HG03060 (cell line): ENCODE measurements at regions not wholly inside any gene's neighbourhood (a gene's known extent, or its start where the extent isn't known, plus 50 kb on each side); places are given as distances from the start of the nearest gene placed in this dataset.
"Not testable (repeated sequence)": the region's sequence is repeated elsewhere in the genome, so short reads cannot be mapped to it uniquely, and the experiment has no call there.

Experiments used
- ATAC-seq: cut with Tn5 transposase; IDR thresholded peaks from one replicate; pipeline ENCODE4 v1.9.1; 2021; ENCODE audit warnings: low read depth, moderate number of reproducible peaks; ENCODE audit not compliant: unreplicated experiment

GRCh38 chr17:34039759-34040555, 215.1 kb upstream of the CCL2 start:
- not testable (repeated sequence) for ATAC-seq

GRCh38 chr17:34045990-34046389, 209.1 kb upstream of the CCL2 start:
- no peak for ATAC-seq

GRCh38 chr17:34051046-34051445, 204.0 kb upstream of the CCL2 start:
- no peak for ATAC-seq

- ATAC-seq = no peak
These were observed 200.6 kb upstream of the CCL2 start for GRCh38 chr17:34054495-34054894.

- ATAC-seq = no peak
These were observed 199.5 kb upstream of the CCL2 start for GRCh38 chr17:34055606-34056005.

- no peak for ATAC-seq
These were observed 195.5 kb upstream of the CCL2 start for GRCh38 chr17:34059423-34060220.

- no peak for ATAC-seq
These were observed 188.6 kb upstream of the CCL2 start for GRCh38 chr17:34066528-34066927.

GRCh38 chr17:34067011-34067410, 188.1 kb upstream of the CCL2 start:
- no peak for ATAC-seq

- ATAC-seq = no peak
These were observed 186.5 kb upstream of the CCL2 start for GRCh38 chr17:34068571-34068970.

- ATAC-seq = no peak
These were observed 184.4 kb upstream of the CCL2 start for GRCh38 chr17:34070712-34071111.

- ATAC-seq = no peak
These were observed 183.1 kb upstream of the CCL2 start for GRCh38 chr17:34071886-34072420.

- ATAC-seq = no peak
These were observed 180.0 kb upstream of the CCL2 start for GRCh38 chr17:34075076-34075475.

GRCh38 chr17:34076743-34077631, 178.1 kb upstream of the CCL2 start:
- ATAC-seq = no peak

GRCh38 chr17:34081269-34081668, 173.8 kb upstream of the CCL2 start:
- no peak for ATAC-seq

GRCh38 chr17:34082404-34082803, 172.7 kb upstream of the CCL2 start:
- ATAC-seq = no peak

GRCh38 chr17:34089042-34089441, 166.0 kb upstream of the CCL2 start:
- not testable (repeated sequence) for ATAC-seq

- ATAC-seq = no peak
These were observed 164.5 kb upstream of the CCL2 start for GRCh38 chr17:34090593-34090992.

- no peak for ATAC-seq
These were observed 163.1 kb upstream of the CCL2 start for GRCh38 chr17:34091975-34092374.

- no peak for ATAC-seq
These were observed 160.0 kb upstream of the CCL2 start for GRCh38 chr17:34095106-34095505.

- no peak for ATAC-seq
These were observed 156.4 kb upstream of the CCL2 start for GRCh38 chr17:34098699-34099098.
